ENCODE measurements at regions not wholly inside any gene's neighbourhood (a gene's known extent, or its start where the extent isn't known, plus 50 kb on each side); places are given as distances from the start of the nearest gene placed in this dataset.

- TF ChIP-seq CTCF (IDR thresholded peaks at IDR 0.05) (peak; percentile 36), TCF7L2 (IDR thresholded peaks at IDR 0.05; ENCODE audit: low read depth, low read length) (no peak), POLR2AphosphoS5 (IDR thresholded peaks at IDR 0.05; ENCODE audit: low read depth, low read length) (no peak), REST (IDR thresholded peaks at IDR 0.05; ENCODE audit: insufficient read depth in 1 of 2, low read depth in 2 of 2, low read length in 1 of 2) (no peak), SIN3A (IDR thresholded peaks at IDR 0.05; ENCODE audit: borderline replicate concordance, insufficient read depth, low read depth, low read length) (no peak)
Measured at GRCh38 chr12:17642340-17642650, 447.7 kb downstream of the RERGL start.

Data from Panc1 (cell line).